CD4-positive, alpha-beta T cell (primary cell): ENCODE measurements at regions not wholly inside any gene's neighbourhood (a gene's known extent, or its start where the extent isn't known, plus 50 kb on each side); places are given as distances from the start of the nearest gene placed in this dataset.
"Not testable (repeated sequence)": the region's sequence is repeated elsewhere in the genome, so short reads cannot be mapped to it uniquely, and the experiment has no call there.

Experiments used
- ATAC-seq: fragments of 200-7000 bp; cut with Tn5 transposase; one replicate; pipeline ENCODE4 v1.10.0; 2022; ENCODE audit warnings: mild to moderate bottlenecking; ENCODE audit not compliant: poor library complexity
- CTCF ChIA-PET: fragments of 350-600 bp; sonication (Branson Sonifier 250); formaldehyde crosslinking; loops from one replicate; lab custom pipeline; 2021; ENCODE audit warnings: antibody characterized with exemption, inconsistent platforms; lab: Charles Lee
- POLR2A ChIA-PET: fragments of 350-600 bp; sonication (Branson Sonifier 250); formaldehyde crosslinking; loops from one replicate; lab custom pipeline; 2021; ENCODE audit warnings: antibody characterized with exemption, inconsistent platforms; lab: Charles Lee
- DNase-seq, 14 experiments: peaks; one replicate each; pipeline ENCODE4 v3.0.0-alpha.2; 2013 to 2020; ENCODE audit warnings: mixed read lengths in 2 of 14
- H3K27ac ChIP-seq, 2 donors: one replicate each; pipeline versions ENCODE4 v1.5.1 to v1.7.0; 2013; ENCODE audit warnings: low read length in 2 of 2, low read depth in 1 of 2, mild to moderate bottlenecking in 1 of 2
- H3K27me3 ChIP-seq, 2 experiments: 1 replicate in 1 of 2; 2 replicates in 1 of 2; pipeline versions ENCODE4 v1.6.1 to v1.7.0; 2013; ENCODE audit warnings: low read length in 2 of 2, control low read depth in 1 of 2, mild to moderate bottlenecking in 1 of 2, moderate library complexity in 1 of 2; ENCODE audit not compliant: insufficient read depth in 2 of 2, control insufficient read depth in 1 of 2
- H3K36me3 ChIP-seq: one replicate; pipeline ENCODE4 v1.6.1; 2013; ENCODE audit warnings: low read length, control low read depth; ENCODE audit not compliant: insufficient read depth
- H3K4me1 ChIP-seq: one replicate; pipeline ENCODE4 v1.6.1; 2013; ENCODE audit warnings: low read length, control low read depth; ENCODE audit not compliant: insufficient read depth
- H3K4me3 ChIP-seq: one replicate; pipeline ENCODE4 v1.5.1; 2013; ENCODE audit warnings: mild to moderate bottlenecking, low read length, moderate library complexity
- H3K9me3 ChIP-seq, 2 experiments: 1 replicate in 1 of 2; 2 replicates in 1 of 2; pipeline versions ENCODE4 v1.6.1 to v1.7.0; 2013; ENCODE audit warnings: low read length in 2 of 2, mild to moderate bottlenecking in 2 of 2, control low read depth in 1 of 2, moderate library complexity in 1 of 2; ENCODE audit not compliant: control insufficient read depth in 1 of 2, insufficient read depth in 1 of 2
- H3K27ac Mint-ChIP-seq: one replicate; pipeline ENCODE4 v1.8.0; 2020; ENCODE audit warnings: mixed read lengths
- H3K27me3 Mint-ChIP-seq: one replicate; pipeline ENCODE4 v1.8.0; 2021; ENCODE audit warnings: mixed read lengths
- H3K36me3 Mint-ChIP-seq: one replicate; pipeline ENCODE4 v1.8.0; 2021; ENCODE audit warnings: low read depth, mixed read lengths
- H3K4me1 Mint-ChIP-seq: one replicate; pipeline ENCODE4 v1.8.0; 2021; ENCODE audit warnings: low read depth, mixed read lengths
- H3K4me3 Mint-ChIP-seq: one replicate; pipeline ENCODE4 v1.8.0; 2020; ENCODE audit warnings: mild to moderate bottlenecking, mixed read lengths
- H3K9me3 Mint-ChIP-seq: one replicate; pipeline ENCODE4 v1.8.0; 2020; ENCODE audit warnings: mixed read lengths
- CTCF ChIP-seq: fragments of 200-600 bp; IDR thresholded peaks from one replicate; pipeline ENCODE4 v1.8.0; 2022; ENCODE audit warnings: antibody characterized with exemption, mild to moderate bottlenecking
- intact Hi-C, 2 experiments: fragments of 100-400 bp; cut with DNase I in 1 of 2; cut with micrococcal nuclease in 1 of 2; formaldehyde crosslinking; loops; one replicate each; pipeline versions ENCODE4 v1.15.1 to v1.9.0; 2023 to 2025; cut with DNase I, micrococcal nuclease

GRCh38 chr5:166119506-166119905, 2171.9 kb upstream of the WWC1 start:
- peaks cover 0 to 4% of the 10 kb centered on the region in 2 experiments for H3K9me3 ChIP-seq
- no peak for ATAC-seq
- Mint-ChIP-seq H3K4me3 (no peak overlapping the region), H3K27ac (no peak overlapping the region), H3K36me3 (no peaks in the 10 kb centered on the region), H3K27me3 (no peaks in the 10 kb centered on the region), H3K4me1 (no peaks in the 10 kb centered on the region), H3K9me3 (peaks cover 27% of the 10 kb centered on the region)
- ChIA-PET CTCF (no interaction called here), POLR2A (no interaction called here)
- intact Hi-C loops: no loop called here
- no peak for DNase-seq
- no peak for TF ChIP-seq CTCF
- no peak overlapping the region for H3K27ac ChIP-seq
- no peaks in the 10 kb centered on the region for H3K36me3 ChIP-seq
- no peak overlapping the region for H3K4me3 ChIP-seq
- H3K27me3 ChIP-seq: no peaks in the 10 kb centered on the region
- H3K4me1 ChIP-seq: no peaks in the 10 kb centered on the region

GRCh38 chr5:166123717-166124116, 2167.7 kb upstream of the WWC1 start:
- Histone ChIP-seq H3K9me3 (peaks cover 0 to 12% of the 10 kb centered on the region in 2 experiments), H3K4me1 (no peaks in the 10 kb centered on the region), H3K4me3 (no peak overlapping the region), H3K36me3 (no peaks in the 10 kb centered on the region), H3K27me3 (no peaks in the 10 kb centered on the region), H3K27ac (no peak overlapping the region)
- Mint-ChIP-seq H3K9me3 (peaks cover 14% of the 10 kb centered on the region), H3K27ac (no peak overlapping the region), H3K36me3 (no peaks in the 10 kb centered on the region), H3K27me3 (no peaks in the 10 kb centered on the region), H3K4me1 (no peaks in the 10 kb centered on the region), H3K4me3 (no peak overlapping the region)
- no peak for DNase-seq
- intact Hi-C loops: no loop called here
- POLR2A ChIA-PET: no interaction called here
- CTCF ChIA-PET: no interaction called here
- TF ChIP-seq CTCF: no peak
- ATAC-seq: no peak

- H3K27ac ChIP-seq: no peak overlapping the region
These were observed 2163.5 kb upstream of the WWC1 start for GRCh38 chr5:166127766-166128570.

GRCh38 chr5:166145107-166145506, 2146.3 kb upstream of the WWC1 start:
- H3K9me3 ChIP-seq, ATAC-seq, POLR2A ChIA-PET, H3K36me3 Mint-ChIP-seq, H3K4me3 ChIP-seq, H3K36me3 ChIP-seq, H3K4me1 ChIP-seq, H3K4me1 Mint-ChIP-seq, DNase-seq, H3K4me3 Mint-ChIP-seq, intact Hi-C loops, H3K27ac Mint-ChIP-seq, H3K27me3 ChIP-seq, H3K27me3 Mint-ChIP-seq, H3K27ac ChIP-seq, CTCF ChIA-PET: not testable (repeated sequence)
- H3K9me3 Mint-ChIP-seq: peaks cover 10% of the 10 kb centered on the region

More at GRCh38 chr5:166127766-166128570, 2163.5 kb upstream of the WWC1 start:
- ATAC-seq (no peak), DNase-seq (peak in 1 of 14 experiments; percentile 8)
- no peak for TF ChIP-seq CTCF
- Mint-ChIP-seq H3K9me3 (peaks cover 3% of the 10 kb centered on the region), H3K27ac (no peak overlapping the region), H3K27me3 (no peaks in the 10 kb centered on the region), H3K36me3 (no peaks in the 10 kb centered on the region), H3K4me3 (no peak overlapping the region), H3K4me1 (no peaks in the 10 kb centered on the region)
- POLR2A ChIA-PET: no interaction called here
- Histone ChIP-seq H3K27me3 (no peaks in the 10 kb centered on the region), H3K36me3 (no peaks in the 10 kb centered on the region), H3K4me1 (no peaks in the 10 kb centered on the region), H3K4me3 (no peak overlapping the region), H3K9me3 (peaks cover 0 to 17% of the 10 kb centered on the region in 2 experiments)
- CTCF ChIA-PET: no interaction called here
- intact Hi-C loops: no loop called here
